ENCODE measurements at regions not wholly inside any gene's neighbourhood (a gene's known extent, or its start where the extent isn't known, plus 50 kb on each side); places are given as distances from the start of the nearest gene placed in this dataset.
"Not testable (repeated sequence)": the region's sequence is repeated elsewhere in the genome, so short reads cannot be mapped to it uniquely, and the experiment has no call there.

- no peak for DNase-seq
These were observed 260.4 kb upstream of the FANCL start for GRCh38 chr2:58501371-58502160.

- DNase-seq: no peak
These were observed 256.0 kb upstream of the FANCL start for GRCh38 chr2:58497168-58497567.

GRCh38 chr2:58495806-58496205, 254.7 kb upstream of the FANCL start:
- no peak for DNase-seq

GRCh38 chr2:58494071-58494501, 253.0 kb upstream of the FANCL start:
- no peak for DNase-seq

GRCh38 chr2:58484629-58485028, 243.5 kb upstream of the FANCL start:
- DNase-seq: no peak

- DNase-seq: no peak
These were observed 243.1 kb upstream of the FANCL start for GRCh38 chr2:58484221-58484620.

GRCh38 chr2:58483307-58483706, 242.2 kb upstream of the FANCL start:
- no peak for DNase-seq

- DNase-seq: no peak
These were observed 240.5 kb upstream of the FANCL start for GRCh38 chr2:58481670-58482069.

- DNase-seq: no peak
These were observed 239.0 kb upstream of the FANCL start for GRCh38 chr2:58480141-58480540.

- DNase-seq: no peak
These were observed 238.5 kb upstream of the FANCL start for GRCh38 chr2:58479535-58480140.

- DNase-seq: no peak
These were observed 235.4 kb upstream of the FANCL start for GRCh38 chr2:58476556-58476955.

GRCh38 chr2:58475756-58476155, 234.6 kb upstream of the FANCL start:
- DNase-seq: no peak

- DNase-seq: no peak
These were observed 232.0 kb upstream of the FANCL start for GRCh38 chr2:58473165-58473564.

- DNase-seq: no peak
These were observed 225.7 kb upstream of the FANCL start for GRCh38 chr2:58466804-58467203.

GRCh38 chr2:58466021-58466420, 224.9 kb upstream of the FANCL start:
- not testable (repeated sequence) for DNase-seq

- no peak for DNase-seq
These were observed 219.5 kb upstream of the FANCL start for GRCh38 chr2:58460670-58461069.

- DNase-seq: no peak
These were observed 208.3 kb upstream of the FANCL start for GRCh38 chr2:58449286-58450010.

GRCh38 chr2:58448845-58449244, 207.7 kb upstream of the FANCL start:
- DNase-seq: no peak

- no peak for DNase-seq
These were observed 207.0 kb upstream of the FANCL start for GRCh38 chr2:58448065-58448507.

GRCh38 chr2:58447586-58447985, 206.5 kb upstream of the FANCL start:
- DNase-seq: no peak

- no peak for DNase-seq
These were observed 200.5 kb upstream of the FANCL start for GRCh38 chr2:58441643-58442042.

GRCh38 chr2:58436872-58437271, 195.7 kb upstream of the FANCL start:
- no peak for DNase-seq

- no peak for DNase-seq
These were observed 194.1 kb upstream of the FANCL start for GRCh38 chr2:58435246-58435645.

- DNase-seq: no peak
These were observed 193.6 kb upstream of the FANCL start for GRCh38 chr2:58434692-58435091.
